Prostate gland (tissue), 2 donors: ENCODE measurements at regions not wholly inside any gene's neighbourhood (a gene's known extent, or its start where the extent isn't known, plus 50 kb on each side); places are given as distances from the start of the nearest gene placed in this dataset.

Source experiments
- DNase-seq: peaks from one replicate; pipeline ENCODE4 v3.0.0-alpha.2; 2019; ENCODE audit warnings: low spot score
- H3K27ac ChIP-seq, 2 donors: fragments of 200-600 bp; sonication (generic); 2 replicates each; pipeline ENCODE4 v1.5.1; 2017 to 2019
- H3K27me3 ChIP-seq: fragments of 200-600 bp; sonication (generic); replicated peaks from 2 replicates; pipeline ENCODE4 v1.5.1; 2019; ENCODE audit not compliant: insufficient read depth
- H3K36me3 ChIP-seq, 2 donors: fragments of 200-600 bp; sonication (generic); 1 replicate in 1 of 2; 2 replicates in 1 of 2; pipeline versions ENCODE4 v1.5.1 to v1.8.1; 2017 to 2019
- H3K4me1 ChIP-seq: fragments of 200-600 bp; sonication (generic); replicated peaks from 2 replicates; pipeline ENCODE4 v1.5.1; 2019
- H3K4me3 ChIP-seq, 2 donors: fragments of 200-600 bp; sonication (generic); 2 replicates each; pipeline ENCODE4 v1.5.1; 2017 to 2019
- H3K9me3 ChIP-seq: fragments of 200-600 bp; sonication (generic); 2 replicates; pipeline ENCODE4 v1.5.1; 2017
- CTCF ChIP-seq, 4 experiments: fragments of 200-600 bp in 2 of 4; fragments of 450-650 bp in 2 of 4; sonication (generic) in 2 of 4; IDR thresholded peaks; 1 replicate in 3 of 4; 2 replicates in 1 of 4; pipeline ENCODE4 v1.5.1; 2016 to 2019; ENCODE audit warnings: antibody characterized with exemption in 4 of 4, mild to moderate bottlenecking in 2 of 4, moderate library complexity in 2 of 4
- POLR2A ChIP-seq: fragments of 450-650 bp; IDR thresholded peaks from one replicate; pipeline ENCODE4 v1.6.1; 2016; ENCODE audit warnings: antibody characterized with exemption, mild to moderate bottlenecking
- POLR2AphosphoS5 ChIP-seq: sonication (generic); formaldehyde crosslinking; IDR thresholded peaks from one replicate; pipeline ENCODE4 v1.6.1; 2017; ENCODE audit warnings: antibody characterized with exemption
- WGBS: methylation state at CpG from one replicate; pipeline ENCODE4 v1.1.5; 2018; 5-methylcytosine and 5-hydroxymethylcytosine counted together
- intact Hi-C: fragments of 100-400 bp; cut with DNase I; formaldehyde crosslinking; loops from one replicate; pipeline ENCODE4 v1.14.2; 2022

- WGBS, result 42% methylated on average over 3 of the region's 3 CpGs
- no peaks in the 10 kb centered on the region for H3K36me3 ChIP-seq
- intact Hi-C loops, result no loop called here
- TF ChIP-seq CTCF (IDR thresholded peaks at IDR 0.05) (no peak), POLR2A (no peak), POLR2AphosphoS5 (no peak)
- H3K9me3 ChIP-seq, result no peaks in the 10 kb centered on the region
- no peaks in the 10 kb centered on the region for H3K27me3 ChIP-seq
- DNase-seq, result no peak
- no peaks in the 10 kb centered on the region for H3K4me1 ChIP-seq
- H3K4me3 ChIP-seq, result no peak overlapping the region
- H3K27ac ChIP-seq, result no peak overlapping the region
These were observed 422.6 kb upstream of the GALNTL6 start for GRCh38 chr4:171390626-171391025.

- no peak for DNase-seq
- intact Hi-C loops, result no loop called here
These were observed 434.9 kb upstream of the GALNTL6 start for GRCh38 chr4:171378323-171378722.

GRCh38 chr4:171376724-171377123 is 436.5 kb upstream of the GALNTL6 start:
- no peaks in the 10 kb centered on the region for H3K9me3 ChIP-seq
- intact Hi-C loops, result no loop called here
- no peak overlapping the region for H3K4me3 ChIP-seq
- H3K27ac ChIP-seq, result no peak overlapping the region
- DNase-seq, result no peak
- TF ChIP-seq POLR2AphosphoS5, result no peak
- TF ChIP-seq POLR2A, result no peak
- TF ChIP-seq CTCF (IDR thresholded peaks at IDR 0.05), result no peak
- no peaks in the 10 kb centered on the region for H3K36me3 ChIP-seq
- no peaks in the 10 kb centered on the region for H3K27me3 ChIP-seq
- no peaks in the 10 kb centered on the region for H3K4me1 ChIP-seq
- 91% methylated on average over 1 of the region's 1 CpG for WGBS

More at GRCh38 chr4:171378323-171378722, 434.9 kb upstream of the GALNTL6 start:
- TF ChIP-seq POLR2AphosphoS5 (no peak), CTCF (IDR thresholded peaks at IDR 0.05) (no peak), POLR2A (no peak)
- H3K9me3 ChIP-seq, result no peaks in the 10 kb centered on the region
- no peaks in the 10 kb centered on the region for H3K4me1 ChIP-seq
- no peak overlapping the region for H3K4me3 ChIP-seq
- H3K27me3 ChIP-seq, result no peaks in the 10 kb centered on the region
- no peak overlapping the region for H3K27ac ChIP-seq
- no peaks in the 10 kb centered on the region for H3K36me3 ChIP-seq

GRCh38 chr4:171353535-171353934 is 459.7 kb upstream of the GALNTL6 start:
- Histone ChIP-seq H3K27me3 (no peaks in the 10 kb centered on the region), H3K9me3 (no peaks in the 10 kb centered on the region), H3K36me3 (no peaks in the 10 kb centered on the region), H3K27ac (no peak overlapping the region), H3K4me3 (no peak overlapping the region), H3K4me1 (no peaks in the 10 kb centered on the region)
- no peak for DNase-seq
- TF ChIP-seq POLR2A (no peak), POLR2AphosphoS5 (no peak), CTCF (IDR thresholded peaks at IDR 0.05) (no peak)
- intact Hi-C loops, result no loop called here

GRCh38 chr4:171348090-171348489 is 465.1 kb upstream of the GALNTL6 start:
- H3K4me3 ChIP-seq, result no peak overlapping the region
- DNase-seq, result no peak
- 62% methylated on average over 2 of the region's 2 CpGs for WGBS
- TF ChIP-seq POLR2A, result no peak
- TF ChIP-seq POLR2AphosphoS5, result no peak
- no peak for TF ChIP-seq CTCF (IDR thresholded peaks at IDR 0.05)
- H3K9me3 ChIP-seq, result no peaks in the 10 kb centered on the region
- H3K27me3 ChIP-seq, result no peaks in the 10 kb centered on the region
- intact Hi-C loops, result no loop called here
- H3K27ac ChIP-seq, result no peak overlapping the region
- no peaks in the 10 kb centered on the region for H3K36me3 ChIP-seq
- H3K4me1 ChIP-seq, result no peaks in the 10 kb centered on the region
